HEK293 (cell line): ENCODE measurements at regions not wholly inside any gene's neighbourhood (a gene's known extent, or its start where the extent isn't known, plus 50 kb on each side); places are given as distances from the start of the nearest gene placed in this dataset.

ENCODE experiments used
- CTCF ChIA-PET: fragments of 350-600 bp; formaldehyde crosslinking; extraction: SDS; loops from one replicate; lab custom pipeline; 2021; ENCODE audit warnings: antibody characterized with exemption; lab: Yijun Ruan, JAX
- POLR2A ChIA-PET: fragments of 300-600 bp; formaldehyde crosslinking; extraction: SDS; loops from one replicate; lab custom pipeline; 2020; ENCODE audit warnings: antibody characterized with exemption, inconsistent platforms; lab: Yijun Ruan, JAX
- H3K27ac ChIP-seq: fragments of 200-500 bp; sonication (Bioruptor generic); 2 replicates; pipeline ENCODE4 v1.5.1; 2014; ENCODE audit warnings: low read depth, low read length, control low read depth, inconsistent platforms; ENCODE audit errors: extremely low read depth
- H3K36me3 ChIP-seq, 2 experiments: fragments of 200-500 bp in 1 of 2; sonication (Bioruptor generic) in 1 of 2; 1 replicate in 1 of 2; 2 replicates in 1 of 2; pipeline ENCODE4 v1.5.1; 2014 to 2017; ENCODE audit warnings: inconsistent platforms in 2 of 2, low read length in 2 of 2; ENCODE audit not compliant: control insufficient read depth in 2 of 2, insufficient read depth in 1 of 2
- H3K4me1 ChIP-seq: fragments of 200-500 bp; sonication (Bioruptor generic); 2 replicates; pipeline ENCODE4 v1.5.1; 2014; ENCODE audit warnings: mild to moderate bottlenecking, low read length, inconsistent platforms; ENCODE audit not compliant: control insufficient read depth, insufficient read depth
- H3K4me3 ChIP-seq: 2 replicates; pipeline ENCODE4 v1.5.1; 2011; ENCODE audit warnings: low read depth, mild to moderate bottlenecking, control low read depth, low read length, moderate library complexity
- H3K9me3 ChIP-seq: fragments of 200-500 bp; sonication (Bioruptor generic); 2 replicates; pipeline ENCODE4 v1.5.1; 2014; ENCODE audit warnings: low read depth, low read length, inconsistent platforms; ENCODE audit not compliant: control insufficient read depth, insufficient read depth
- IKZF3 ChIP-seq: fragments of 450-650 bp; IDR thresholded peaks from 2 replicates; pipeline ENCODE4 v1.5.0; 2018; ENCODE audit warnings: missing biosample characterization, mild to moderate bottlenecking, missing genetic modification characterization, moderate library complexity
- KLF10 ChIP-seq: fragments of 450-650 bp; IDR thresholded peaks from 2 replicates; pipeline ENCODE4 v1.5.1; 2018; ENCODE audit warnings: missing biosample characterization, mild to moderate bottlenecking, missing genetic modification characterization
- PATZ1 ChIP-seq: fragments of 450-650 bp; formaldehyde crosslinking; IDR thresholded peaks from 2 replicates; pipeline ENCODE4 v1.5.1; 2016; ENCODE audit warnings: missing biosample characterization, missing genetic modification characterization
- PRDM1 ChIP-seq: fragments of 450-650 bp; formaldehyde crosslinking; IDR thresholded peaks from 2 replicates; pipeline ENCODE4; 2016; ENCODE audit warnings: missing biosample characterization, missing genetic modification characterization
- PRDM2 ChIP-seq: fragments of 450-650 bp; formaldehyde crosslinking; IDR thresholded peaks from 2 replicates; pipeline ENCODE4 v1.5.1; 2016; ENCODE audit warnings: missing biosample characterization, missing genetic modification characterization, borderline replicate concordance
- SETDB1 ChIP-seq: IDR thresholded peaks from one replicate; pipeline ENCODE4 v1.6.1; 2017; ENCODE audit warnings: mild to moderate bottlenecking, low read length, moderate library complexity, mixed read lengths; ENCODE audit not compliant: insufficient read length
- ZBTB20 ChIP-seq: fragments of 450-650 bp; formaldehyde crosslinking; IDR thresholded peaks from 2 replicates; pipeline ENCODE4 v1.5.1; 2016; ENCODE audit warnings: missing biosample characterization, missing genetic modification characterization
- ZBTB48 ChIP-seq: fragments of 450-650 bp; formaldehyde crosslinking; IDR thresholded peaks from 2 replicates; pipeline ENCODE4 v1.5.1; 2016; ENCODE audit warnings: missing biosample characterization, missing genetic modification characterization
- ZIC2 ChIP-seq: fragments of 450-650 bp; formaldehyde crosslinking; IDR thresholded peaks from 2 replicates; pipeline ENCODE4 v1.5.1; 2016; ENCODE audit warnings: missing biosample characterization, missing genetic modification characterization
- ZNF114 ChIP-seq: fragments of 450-650 bp; formaldehyde crosslinking; IDR thresholded peaks from 2 replicates; pipeline ENCODE4 v1.5.0; 2017; ENCODE audit warnings: missing biosample characterization, missing genetic modification characterization
- ZNF146 ChIP-seq: fragments of 450-650 bp; formaldehyde crosslinking; IDR thresholded peaks from 2 replicates; pipeline ENCODE4 v1.5.1; 2016; ENCODE audit warnings: missing biosample characterization, missing genetic modification characterization
- ZNF248 ChIP-seq: fragments of 450-650 bp; formaldehyde crosslinking; IDR thresholded peaks from 2 replicates; pipeline ENCODE4 v1.5.1; 2017; ENCODE audit warnings: missing biosample characterization, missing genetic modification characterization
- ZNF362 ChIP-seq: fragments of 450-650 bp; formaldehyde crosslinking; IDR thresholded peaks from 2 replicates; pipeline ENCODE4 v1.5.1; 2016; ENCODE audit warnings: missing biosample characterization, missing genetic modification characterization
- ZNF426 ChIP-seq: fragments of 450-650 bp; formaldehyde crosslinking; IDR thresholded peaks from 2 replicates; pipeline ENCODE4 v1.5.1; 2017; ENCODE audit warnings: missing biosample characterization, missing genetic modification characterization, mild to moderate bottlenecking, inconsistent platforms, moderate library complexity
- ZNF433 ChIP-seq: fragments of 450-650 bp; formaldehyde crosslinking; IDR thresholded peaks from 2 replicates; pipeline ENCODE4 v1.5.1; 2016; ENCODE audit warnings: missing biosample characterization, missing genetic modification characterization, low read depth
- ZNF600 ChIP-seq: fragments of 450-650 bp; formaldehyde crosslinking; IDR thresholded peaks from 2 replicates; pipeline ENCODE4 v1.5.1; 2016; ENCODE audit warnings: missing biosample characterization, missing genetic modification characterization
- ZNF776 ChIP-seq: fragments of 450-650 bp; formaldehyde crosslinking; IDR thresholded peaks from 2 replicates; pipeline ENCODE4 v1.5.0; 2017; ENCODE audit warnings: missing biosample characterization, missing genetic modification characterization, borderline replicate concordance
- ZNF792 ChIP-seq: fragments of 450-650 bp; formaldehyde crosslinking; IDR thresholded peaks from 2 replicates; pipeline ENCODE4 v1.5.1; 2016; ENCODE audit warnings: missing biosample characterization, missing genetic modification characterization
- ZNF837 ChIP-seq: fragments of 450-650 bp; formaldehyde crosslinking; IDR thresholded peaks from 2 replicates; pipeline ENCODE4 v1.5.1; 2016; ENCODE audit warnings: missing biosample characterization, missing genetic modification characterization
- TF ChIP-seq, protein P1 (sequence below): fragments of 450-650 bp; formaldehyde crosslinking; IDR thresholded peaks from 2 replicates; pipeline ENCODE4 v1.5.1; 2016; ENCODE audit warnings: missing biosample characterization, missing genetic modification characterization
- TF ChIP-seq, protein P2 (sequence below): fragments of 450-650 bp; formaldehyde crosslinking; IDR thresholded peaks from 2 replicates; pipeline ENCODE4 v1.5.1; 2017; ENCODE audit warnings: missing biosample characterization, missing genetic modification characterization
- TF ChIP-seq, protein P3 (sequence below): fragments of 450-650 bp; formaldehyde crosslinking; optimal IDR thresholded peaks from 2 replicates; pipeline ENCODE3; 2016; ENCODE audit warnings: missing biosample characterization, mild to moderate bottlenecking, missing genetic modification characterization

DNA sequence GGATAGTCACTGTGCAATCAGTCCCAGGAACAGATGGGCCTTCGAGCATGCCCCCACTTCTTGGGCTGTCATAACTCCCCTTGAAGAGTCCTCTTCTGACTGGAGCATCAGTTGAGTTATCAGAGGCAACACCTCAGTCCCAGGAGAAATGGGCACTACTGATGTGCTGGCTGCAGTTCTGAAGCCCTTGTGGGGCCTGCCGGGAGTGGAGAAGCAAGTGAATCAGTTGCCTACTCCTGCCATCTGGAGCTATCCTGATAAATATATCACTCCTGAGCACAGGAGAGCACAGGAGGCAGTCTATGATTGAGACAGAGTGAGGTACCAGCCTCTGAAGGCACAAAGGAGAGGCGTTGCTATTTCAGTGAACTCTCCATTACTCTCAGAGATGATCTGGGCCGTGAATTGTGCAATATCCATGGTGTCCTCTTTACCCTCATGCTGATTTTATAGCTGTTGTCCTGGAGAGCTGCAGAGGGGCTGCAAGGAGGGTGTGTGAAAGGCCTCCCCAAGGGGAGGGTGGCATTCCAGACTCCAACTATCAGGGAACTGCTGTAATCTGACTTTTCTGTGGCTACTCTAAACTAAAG, 344.2 kb upstream of the ROPN1 start:
- Histone ChIP-seq H3K4me1 (no peaks in the 10 kb centered on the region), H3K9me3 (no peaks in the 10 kb centered on the region), H3K4me3 (no peak overlapping the region), H3K36me3 (no peaks in the 10 kb centered on the region), H3K27ac (no peak overlapping the region)
- POLR2A ChIA-PET, result no interaction called here
- CTCF ChIA-PET, result no interaction called here
- TF ChIP-seq ZNF433 (tag by site-specific recombination) (no peak), ZNF837 (tag by site-specific recombination) (no peak), ZNF146 (no peak), ZNF114 (tag by site-specific recombination) (no peak), ZNF600 (tag by site-specific recombination) (no peak), ZBTB20 (tag by site-specific recombination) (no peak), ZIC2 (tag by site-specific recombination) (peak; percentile 68), ZNF776 (tag by site-specific recombination) (no peak)
- TF ChIP-seq, protein P1, sequence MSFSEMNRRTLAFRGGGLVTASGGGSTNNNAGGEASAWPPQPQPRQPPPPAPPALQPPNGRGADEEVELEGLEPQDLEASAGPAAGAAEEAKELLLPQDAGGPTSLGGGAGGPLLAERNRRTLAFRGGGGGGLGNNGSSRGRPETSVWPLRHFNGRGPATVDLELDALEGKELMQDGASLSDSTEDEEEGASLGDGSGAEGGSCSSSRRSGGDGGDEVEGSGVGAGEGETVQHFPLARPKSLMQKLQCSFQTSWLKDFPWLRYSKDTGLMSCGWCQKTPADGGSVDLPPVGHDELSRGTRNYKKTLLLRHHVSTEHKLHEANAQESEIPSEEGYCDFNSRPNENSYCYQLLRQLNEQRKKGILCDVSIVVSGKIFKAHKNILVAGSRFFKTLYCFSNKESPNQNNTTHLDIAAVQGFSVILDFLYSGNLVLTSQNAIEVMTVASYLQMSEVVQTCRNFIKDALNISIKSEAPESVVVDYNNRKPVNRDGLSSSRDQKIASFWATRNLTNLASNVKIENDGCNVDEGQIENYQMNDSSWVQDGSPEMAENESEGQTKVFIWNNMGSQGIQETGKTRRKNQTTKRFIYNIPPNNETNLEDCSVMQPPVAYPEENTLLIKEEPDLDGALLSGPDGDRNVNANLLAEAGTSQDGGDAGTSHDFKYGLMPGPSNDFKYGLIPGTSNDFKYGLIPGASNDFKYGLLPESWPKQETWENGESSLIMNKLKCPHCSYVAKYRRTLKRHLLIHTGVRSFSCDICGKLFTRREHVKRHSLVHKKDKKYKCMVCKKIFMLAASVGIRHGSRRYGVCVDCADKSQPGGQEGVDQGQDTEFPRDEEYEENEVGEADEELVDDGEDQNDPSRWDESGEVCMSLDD, result no peak

- ChIA-PET POLR2A (no interaction called here), CTCF (no interaction called here)
- Histone ChIP-seq H3K27ac (no peak overlapping the region), H3K4me3 (no peak overlapping the region), H3K9me3 (no peaks in the 10 kb centered on the region), H3K36me3 (no peaks in the 10 kb centered on the region), H3K4me1 (no peaks in the 10 kb centered on the region)
- TF ChIP-seq PRDM1 (tag by site-specific recombination) (no peak), PRDM2 (tag by site-specific recombination) (no peak), ZNF362 (tag by site-specific recombination) (no peak), ZNF792 (tag by site-specific recombination) (no peak), PATZ1 (tag by site-specific recombination) (no peak), ZNF248 (tag by site-specific recombination) (no peak), IKZF3 (no peak), KLF10 (no peak), SETDB1 (no peak), ZBTB48 (no peak), ZNF426 (tag by site-specific recombination) (no peak)
- TF ChIP-seq, protein P2, sequence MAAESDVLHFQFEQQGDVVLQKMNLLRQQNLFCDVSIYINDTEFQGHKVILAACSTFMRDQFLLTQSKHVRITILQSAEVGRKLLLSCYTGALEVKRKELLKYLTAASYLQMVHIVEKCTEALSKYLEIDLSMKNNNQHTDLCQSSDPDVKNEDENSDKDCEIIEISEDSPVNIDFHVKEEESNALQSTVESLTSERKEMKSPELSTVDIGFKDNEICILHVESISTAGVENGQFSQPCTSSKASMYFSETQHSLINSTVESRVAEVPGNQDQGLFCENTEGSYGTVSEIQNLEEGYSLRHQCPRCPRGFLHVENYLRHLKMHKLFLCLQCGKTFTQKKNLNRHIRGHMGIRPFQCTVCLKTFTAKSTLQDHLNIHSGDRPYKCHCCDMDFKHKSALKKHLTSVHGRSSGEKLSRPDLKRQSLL, result no peak
- TF ChIP-seq, protein P3, sequence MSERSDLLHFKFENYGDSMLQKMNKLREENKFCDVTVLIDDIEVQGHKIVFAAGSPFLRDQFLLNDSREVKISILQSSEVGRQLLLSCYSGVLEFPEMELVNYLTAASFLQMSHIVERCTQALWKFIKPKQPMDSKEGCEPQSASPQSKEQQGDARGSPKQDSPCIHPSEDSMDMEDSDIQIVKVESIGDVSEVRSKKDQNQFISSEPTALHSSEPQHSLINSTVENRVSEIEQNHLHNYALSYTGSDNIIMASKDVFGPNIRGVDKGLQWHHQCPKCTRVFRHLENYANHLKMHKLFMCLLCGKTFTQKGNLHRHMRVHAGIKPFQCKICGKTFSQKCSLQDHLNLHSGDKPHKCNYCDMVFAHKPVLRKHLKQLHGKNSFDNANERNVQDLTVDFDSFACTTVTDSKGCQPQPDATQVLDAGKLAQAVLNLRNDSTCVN (tag by site-specific recombination), result no peak
These were observed 353.9 kb upstream of the ROPN1 start for GRCh38 chr3:124345845-124346244.
